HFF-Myc (cell line): ENCODE measurements at regions not wholly inside any gene's neighbourhood (a gene's known extent, or its start where the extent isn't known, plus 50 kb on each side); places are given as distances from the start of the nearest gene placed in this dataset.

ENCODE experiments used
- DNase-seq: peaks from one replicate; pipeline ENCODE4 v3.0.0-alpha.2; 2011; ENCODE audit warnings: low read depth; ENCODE audit errors: extremely low read depth
- H3K4me3 ChIP-seq: replicated peaks from 2 replicates; pipeline ENCODE4 v1.5.1; 2011; ENCODE audit warnings: low read depth, mild to moderate bottlenecking, control low read depth, low read length
- CTCF ChIP-seq: IDR thresholded peaks from 2 replicates; pipeline ENCODE4 v1.5.1; 2012; ENCODE audit warnings: mild to moderate bottlenecking, low read depth, low read length, control low read depth; ENCODE audit errors: missing control alignments

- no peak for DNase-seq
- H3K4me3 ChIP-seq, result no peak overlapping the region
- no peak for TF ChIP-seq CTCF
Observed at GRCh38 chr4:23572382-23572781, 317.5 kb downstream of the PPARGC1A start.

DNA sequence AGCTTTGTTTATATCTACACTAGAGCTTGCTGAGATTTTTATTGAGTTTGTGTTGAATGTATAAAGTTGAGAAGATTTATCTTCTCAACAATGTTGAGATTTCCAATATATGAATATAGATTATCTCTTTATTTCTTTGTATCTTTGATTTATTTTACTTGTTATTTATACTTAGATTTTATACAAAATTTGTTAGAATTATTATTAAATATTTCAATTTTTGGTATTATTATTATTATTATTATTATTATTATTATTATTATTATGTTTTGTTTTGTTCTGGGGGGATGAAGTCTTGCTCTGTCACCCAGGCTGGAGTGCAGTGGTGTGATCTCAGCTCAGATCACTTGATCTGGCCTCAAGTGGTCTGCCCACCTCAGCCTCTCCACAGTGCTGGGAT, 322.5 kb downstream of the PPARGC1A start:
- TF ChIP-seq CTCF, result no peak
- DNase-seq, result no peak

GRCh38 chr4:23560748-23561147, 329.1 kb downstream of the PPARGC1A start:
- H3K4me3 ChIP-seq, result no peak overlapping the region
- no peak for TF ChIP-seq CTCF
- no peak for DNase-seq

More for the DNA sequence above, 322.5 kb downstream of the PPARGC1A start:
- no peak overlapping the region for H3K4me3 ChIP-seq

GRCh38 chr4:23558101-23558500, 331.7 kb downstream of the PPARGC1A start:
- H3K4me3 ChIP-seq, result no peak overlapping the region
- TF ChIP-seq CTCF, result no peak
- no peak for DNase-seq

DNA sequence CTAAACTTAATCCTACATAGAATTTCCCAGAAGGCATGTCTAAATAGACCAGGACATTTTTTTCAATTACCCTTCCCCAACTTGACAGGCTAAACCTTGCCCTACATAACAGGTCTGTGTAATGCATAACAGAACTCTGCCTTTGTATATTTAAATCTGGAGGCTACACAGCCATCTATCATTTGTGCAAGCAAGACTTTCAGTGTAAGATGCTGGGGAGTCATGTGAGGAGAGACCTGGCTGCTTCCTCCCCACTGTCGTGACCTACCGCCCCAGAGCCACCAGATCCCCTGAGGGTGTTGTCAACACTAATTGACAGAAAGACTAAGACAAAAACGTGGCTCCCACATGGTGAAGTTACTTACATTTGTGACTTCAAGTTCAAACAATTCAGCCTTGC, 342.2 kb downstream of the PPARGC1A start:
- no peak overlapping the region for H3K4me3 ChIP-seq
- DNase-seq, result no peak
- no peak for TF ChIP-seq CTCF

- no peak overlapping the region for H3K4me3 ChIP-seq
- TF ChIP-seq CTCF, result no peak
- DNase-seq, result no peak
Observed at GRCh38 chr4:23547096-23547495, 342.8 kb downstream of the PPARGC1A start.

- TF ChIP-seq CTCF, result no peak
- no peak overlapping the region for H3K4me3 ChIP-seq
- no peak for DNase-seq
Observed at GRCh38 chr4:23539969-23540569, 349.8 kb downstream of the PPARGC1A start.
